ENCODE measurements at regions not wholly inside any gene's neighbourhood (a gene's known extent, or its start where the extent isn't known, plus 50 kb on each side); places are given as distances from the start of the nearest gene placed in this dataset.

DNA sequence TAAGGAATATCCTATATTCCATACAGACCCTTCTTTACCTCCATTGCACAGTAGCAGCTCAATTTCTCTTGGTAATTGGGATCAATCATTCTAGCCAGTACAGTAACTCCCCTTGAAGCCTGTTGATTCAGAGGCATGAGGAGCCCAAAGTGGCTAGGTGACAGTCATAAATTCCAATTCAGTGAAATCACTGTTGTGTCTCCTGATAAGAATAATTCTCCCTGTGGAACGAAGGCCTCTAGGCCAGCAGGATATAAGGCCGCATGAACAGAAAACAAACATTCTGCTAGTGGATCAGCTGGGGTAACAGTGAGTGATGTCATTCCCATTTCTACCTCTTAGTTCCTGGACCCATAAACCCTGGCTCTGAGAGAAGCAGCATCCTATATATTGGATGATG lies 696.3 kb downstream of the NR2F2 start:
- TF ChIP-seq, protein P1, sequence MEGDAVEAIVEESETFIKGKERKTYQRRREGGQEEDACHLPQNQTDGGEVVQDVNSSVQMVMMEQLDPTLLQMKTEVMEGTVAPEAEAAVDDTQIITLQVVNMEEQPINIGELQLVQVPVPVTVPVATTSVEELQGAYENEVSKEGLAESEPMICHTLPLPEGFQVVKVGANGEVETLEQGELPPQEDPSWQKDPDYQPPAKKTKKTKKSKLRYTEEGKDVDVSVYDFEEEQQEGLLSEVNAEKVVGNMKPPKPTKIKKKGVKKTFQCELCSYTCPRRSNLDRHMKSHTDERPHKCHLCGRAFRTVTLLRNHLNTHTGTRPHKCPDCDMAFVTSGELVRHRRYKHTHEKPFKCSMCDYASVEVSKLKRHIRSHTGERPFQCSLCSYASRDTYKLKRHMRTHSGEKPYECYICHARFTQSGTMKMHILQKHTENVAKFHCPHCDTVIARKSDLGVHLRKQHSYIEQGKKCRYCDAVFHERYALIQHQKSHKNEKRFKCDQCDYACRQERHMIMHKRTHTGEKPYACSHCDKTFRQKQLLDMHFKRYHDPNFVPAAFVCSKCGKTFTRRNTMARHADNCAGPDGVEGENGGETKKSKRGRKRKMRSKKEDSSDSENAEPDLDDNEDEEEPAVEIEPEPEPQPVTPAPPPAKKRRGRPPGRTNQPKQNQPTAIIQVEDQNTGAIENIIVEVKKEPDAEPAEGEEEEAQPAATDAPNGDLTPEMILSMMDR (IDR thresholded peaks at IDR 0.05): no peak
- no peak for TF ChIP-seq POLR2A (IDR thresholded peaks at IDR 0.05)

Measured in breast epithelium (tissue), 3 donors.